Astrocyte (in vitro differentiated cells and primary cell): ENCODE measurements at regions not wholly inside any gene's neighbourhood (a gene's known extent, or its start where the extent isn't known, plus 50 kb on each side); places are given as distances from the start of the nearest gene placed in this dataset.
A peak's percentile ranks its signal among the peaks of the same experiment; 100 is the strongest.

Experiments used
- DNase-seq: peaks from one replicate; pipeline ENCODE4 v3.0.0-alpha.2; 2010; ENCODE audit warnings: low read depth
- FAIRE-seq: peaks from 2 replicates; lab custom pipeline; 2011; peaks lifted over from hg19 to GRCh38; lab: Jason Lieb, UNC
- H2AFZ ChIP-seq: 2 replicates; pipeline ENCODE4 v1.6.0; 2012; ENCODE audit warnings: low read depth, low read length, inconsistent platforms
- H3K27ac ChIP-seq: 2 replicates; pipeline ENCODE4 v1.5.1; 2011; ENCODE audit warnings: low read depth, low read length, inconsistent platforms
- H3K27me3 ChIP-seq: 2 replicates; pipeline ENCODE4 v1.6.0; 2011; ENCODE audit warnings: low read length, inconsistent platforms; ENCODE audit not compliant: insufficient read depth
- H3K36me3 ChIP-seq: 2 replicates; pipeline ENCODE4 v1.5.1; 2011; ENCODE audit warnings: low read length, inconsistent platforms; ENCODE audit not compliant: insufficient read depth
- H3K4me1 ChIP-seq: 2 replicates; pipeline ENCODE4 v1.5.1; 2011; ENCODE audit warnings: low read length, inconsistent platforms; ENCODE audit not compliant: insufficient read depth
- H3K4me2 ChIP-seq: 2 replicates; pipeline ENCODE4 v1.6.0; 2012; ENCODE audit warnings: low read length, inconsistent platforms
- H3K4me3 ChIP-seq: 2 replicates; pipeline ENCODE4 v1.5.1; 2011; ENCODE audit warnings: low read depth, mild to moderate bottlenecking, low read length, inconsistent platforms; ENCODE audit not compliant: insufficient read depth
- H3K79me2 ChIP-seq: 2 replicates; pipeline ENCODE4 v1.6.0; 2012; ENCODE audit warnings: mild to moderate bottlenecking, low read length, inconsistent platforms; ENCODE audit not compliant: insufficient read depth
- H3K9ac ChIP-seq: 2 replicates; pipeline ENCODE4 v1.6.0; 2012; ENCODE audit warnings: mild to moderate bottlenecking, low read length, inconsistent platforms
- H3K9me3 ChIP-seq: 2 replicates; pipeline ENCODE4 v1.5.1; 2012; ENCODE audit warnings: low read depth, mild to moderate bottlenecking, low read length, inconsistent platforms; ENCODE audit not compliant: insufficient read depth
- H4K20me1 ChIP-seq: 2 replicates; pipeline ENCODE4 v1.6.0; 2012; ENCODE audit warnings: low read length, inconsistent platforms; ENCODE audit not compliant: insufficient read depth
- H3K27ac Mint-ChIP-seq: one replicate; pipeline ENCODE4 v1.8.0; 2021; ENCODE audit warnings: mild to moderate bottlenecking, mixed read lengths; ENCODE audit not compliant: unreplicated experiment
- H3K27me3 Mint-ChIP-seq: one replicate; pipeline ENCODE4 v1.8.0; 2021; ENCODE audit warnings: low read depth, mixed read lengths; ENCODE audit not compliant: unreplicated experiment
- H3K36me3 Mint-ChIP-seq: one replicate; pipeline ENCODE4 v1.8.0; 2021; ENCODE audit warnings: low read depth, mixed read lengths; ENCODE audit not compliant: unreplicated experiment
- H3K4me1 Mint-ChIP-seq: one replicate; pipeline ENCODE4 v1.8.0; 2021; ENCODE audit warnings: low read depth, mixed read lengths; ENCODE audit not compliant: unreplicated experiment
- H3K4me3 Mint-ChIP-seq: one replicate; pipeline ENCODE4 v1.8.0; 2021; ENCODE audit warnings: mild to moderate bottlenecking, moderate library complexity, mixed read lengths; ENCODE audit not compliant: unreplicated experiment
- H3K9me3 Mint-ChIP-seq: one replicate; pipeline ENCODE4 v1.8.0; 2021; ENCODE audit warnings: mild to moderate bottlenecking, mixed read lengths; ENCODE audit not compliant: unreplicated experiment
- CTCF ChIP-seq: IDR thresholded peaks from 2 replicates; pipeline ENCODE4 v1.5.1; 2011; ENCODE audit warnings: low read depth, mild to moderate bottlenecking, inconsistent platforms, low read length, moderate library complexity; ENCODE audit not compliant: insufficient read depth
- EZH2 ChIP-seq: IDR thresholded peaks from 2 replicates; pipeline ENCODE4 v1.6.1; 2012; ENCODE audit warnings: mild to moderate bottlenecking, low read length, inconsistent platforms; ENCODE audit not compliant: insufficient read depth

GRCh38 chr12:92312463-92312964 is 166.9 kb upstream of the BTG1 start:
- Histone ChIP-seq H3K27ac (no peak overlapping the region), H3K36me3 (no peaks in the 10 kb centered on the region), H3K4me1 (no peaks in the 10 kb centered on the region), H4K20me1 (no peaks in the 10 kb centered on the region), H3K27me3 (no peaks in the 10 kb centered on the region), H3K4me3 (no peak overlapping the region), H3K9me3 (no peaks in the 10 kb centered on the region), H2AFZ (no peak overlapping the region), H3K9ac (no peak overlapping the region), H3K79me2 (no peaks in the 10 kb centered on the region), H3K4me2 (no peak overlapping the region)
- no peaks in the 10 kb centered on the region for H3K4me1 Mint-ChIP-seq
- TF ChIP-seq CTCF = no peak
- no peak for TF ChIP-seq EZH2
- H3K4me3 Mint-ChIP-seq = no peak overlapping the region
- H3K27me3 Mint-ChIP-seq = no peaks in the 10 kb centered on the region
- peaks cover 3% of the 10 kb centered on the region for H3K36me3 Mint-ChIP-seq
- H3K27ac Mint-ChIP-seq = no peak overlapping the region
- FAIRE-seq (no peak), DNase-seq (no peak)
- H3K9me3 Mint-ChIP-seq = no peaks in the 10 kb centered on the region

- peak; percentile 34 for DNase-seq
- TF ChIP-seq CTCF (no peak), EZH2 (no peak)
- H3K27ac Mint-ChIP-seq = no peak overlapping the region
- no peak overlapping the region for H3K4me3 Mint-ChIP-seq
- Histone ChIP-seq H3K4me3 (no peak overlapping the region), H3K4me2 (no peak overlapping the region), H3K4me1 (no peaks in the 10 kb centered on the region), H4K20me1 (no peaks in the 10 kb centered on the region), H3K79me2 (no peaks in the 10 kb centered on the region), H3K36me3 (no peaks in the 10 kb centered on the region), H3K27ac (no peak overlapping the region), H3K27me3 (no peaks in the 10 kb centered on the region), H3K9me3 (no peaks in the 10 kb centered on the region), H2AFZ (no peak overlapping the region), H3K9ac (no peak overlapping the region)
- H3K4me1 Mint-ChIP-seq = peaks cover 9% of the 10 kb centered on the region
- H3K9me3 Mint-ChIP-seq = no peaks in the 10 kb centered on the region
- FAIRE-seq = no peak
- no peaks in the 10 kb centered on the region for H3K27me3 Mint-ChIP-seq
- no peaks in the 10 kb centered on the region for H3K36me3 Mint-ChIP-seq
Measured at GRCh38 chr12:92304371-92305055, 158.9 kb upstream of the BTG1 start.
